HG03558 (cell line): ENCODE measurements at regions not wholly inside any gene's neighbourhood (a gene's known extent, or its start where the extent isn't known, plus 50 kb on each side); places are given as distances from the start of the nearest gene placed in this dataset.

ENCODE experiments used
- ATAC-seq: cut with Tn5 transposase; IDR thresholded peaks from one replicate; pipeline ENCODE4 v1.9.1; 2021; ENCODE audit warnings: moderate number of reproducible peaks; ENCODE audit not compliant: unreplicated experiment; ENCODE audit errors: extremely low read depth

GRCh38 chr6:40313582-40313981 is 273.6 kb downstream of the LRFN2 start:
- ATAC-seq, result no peak

GRCh38 chr6:40312213-40313015 is 274.8 kb downstream of the LRFN2 start:
- ATAC-seq, result no peak

GRCh38 chr6:40308533-40309306 is 278.4 kb downstream of the LRFN2 start:
- ATAC-seq, result no peak

DNA sequence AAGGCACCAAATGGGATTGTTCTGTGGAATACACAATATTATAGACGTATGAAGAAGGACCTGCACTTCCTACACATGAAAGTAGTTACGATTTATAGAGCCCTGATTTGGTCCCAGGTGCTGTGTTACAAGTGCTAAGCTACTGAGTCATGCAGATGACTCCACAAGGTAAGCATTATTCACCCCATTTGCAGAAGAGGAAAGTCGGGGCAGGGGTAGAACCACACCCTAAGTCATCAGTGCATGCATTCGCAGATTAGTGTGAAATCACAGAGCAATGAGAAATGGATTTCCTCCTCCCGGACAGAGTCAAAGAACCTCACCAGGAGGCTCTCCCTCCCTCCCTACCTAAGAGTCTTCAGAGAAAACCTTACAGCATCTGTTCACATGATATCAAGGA is 279.5 kb downstream of the LRFN2 start:
- no peak for ATAC-seq

DNA sequence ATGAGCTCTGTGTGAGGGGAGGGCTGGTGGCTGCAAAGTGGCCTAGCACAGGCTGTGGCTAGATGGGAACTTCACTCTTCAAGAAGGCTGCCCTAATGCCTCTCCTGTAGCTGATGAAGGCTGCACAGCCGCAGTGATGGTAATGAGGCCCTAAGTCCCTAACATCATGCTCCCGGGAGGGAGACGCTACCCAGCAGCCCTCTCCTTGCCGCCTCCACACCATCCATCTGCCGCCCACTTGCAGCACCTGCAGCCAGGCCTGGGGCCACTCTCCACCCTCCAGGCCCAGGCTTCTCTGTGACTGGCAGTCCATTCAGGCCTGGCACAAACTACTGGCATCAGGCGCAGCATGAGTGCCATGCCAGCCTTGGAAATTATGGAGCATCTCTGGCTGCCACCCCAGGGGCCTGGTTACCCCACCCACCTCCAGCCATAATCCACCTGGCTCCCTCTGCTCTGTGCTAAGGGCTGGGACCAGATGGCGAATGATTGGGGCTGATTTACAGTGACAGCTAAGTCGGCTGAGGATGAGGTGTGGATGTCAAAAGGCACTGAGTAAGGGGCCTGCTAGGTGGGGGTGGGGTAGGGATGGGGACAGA is 284.2 kb downstream of the LRFN2 start:
- no peak for ATAC-seq

- ATAC-seq, result no peak
These were observed 287.5 kb downstream of the LRFN2 start for GRCh38 chr6:40299681-40300080.

DNA sequence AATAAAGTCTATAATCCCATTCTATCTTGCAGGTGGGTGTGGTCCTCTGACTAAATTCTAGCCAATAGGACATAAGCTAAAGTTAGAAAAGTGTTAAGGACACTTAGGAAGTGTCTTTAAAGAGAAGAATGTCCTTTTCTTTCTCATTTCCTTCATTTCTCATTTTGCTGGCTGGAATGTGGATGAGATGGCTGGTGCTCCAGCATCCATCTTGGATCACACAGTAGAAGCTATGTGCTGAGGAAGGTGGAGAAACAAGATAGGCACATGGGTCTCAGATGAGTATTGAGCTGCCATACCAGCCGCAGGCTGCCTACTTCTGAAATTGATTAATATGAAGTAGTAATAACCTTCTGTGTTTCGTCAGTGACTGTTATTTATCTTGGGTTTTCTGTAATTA is 289.0 kb downstream of the LRFN2 start:
- no peak for ATAC-seq

DNA sequence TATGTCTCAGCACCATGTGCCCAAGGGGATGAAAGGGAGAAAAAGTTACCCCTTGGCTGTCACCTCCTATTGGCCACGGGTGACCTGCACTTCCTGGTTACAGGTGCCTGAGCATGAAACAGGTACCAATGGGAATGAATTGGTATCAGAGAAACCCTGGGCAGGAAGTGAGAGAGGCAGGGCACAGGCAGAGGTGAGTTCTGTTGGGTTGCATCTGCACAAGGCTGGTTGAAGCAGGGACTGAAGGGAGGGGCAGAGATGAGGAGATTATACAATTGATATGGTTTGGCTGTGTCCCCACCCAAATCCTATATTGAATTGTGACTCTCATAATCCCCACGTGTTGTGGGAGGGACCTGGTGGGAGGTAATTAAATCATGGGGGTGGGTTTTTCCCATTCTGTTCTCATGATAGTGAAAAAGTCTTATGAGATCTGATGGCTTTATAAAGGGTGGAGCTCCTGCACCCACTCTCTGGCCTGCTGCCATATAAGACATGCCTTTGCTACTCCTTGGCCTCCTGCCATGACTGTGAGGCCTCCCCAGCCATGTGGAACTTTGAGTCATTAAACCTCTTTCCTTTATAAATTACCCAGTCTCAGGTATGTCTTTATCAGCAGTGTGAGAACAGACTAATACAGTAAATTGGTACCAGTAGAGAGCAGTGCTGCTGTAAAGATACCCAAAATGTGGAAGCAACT is 291.8 kb downstream of the LRFN2 start:
- ATAC-seq, result no peak

DNA sequence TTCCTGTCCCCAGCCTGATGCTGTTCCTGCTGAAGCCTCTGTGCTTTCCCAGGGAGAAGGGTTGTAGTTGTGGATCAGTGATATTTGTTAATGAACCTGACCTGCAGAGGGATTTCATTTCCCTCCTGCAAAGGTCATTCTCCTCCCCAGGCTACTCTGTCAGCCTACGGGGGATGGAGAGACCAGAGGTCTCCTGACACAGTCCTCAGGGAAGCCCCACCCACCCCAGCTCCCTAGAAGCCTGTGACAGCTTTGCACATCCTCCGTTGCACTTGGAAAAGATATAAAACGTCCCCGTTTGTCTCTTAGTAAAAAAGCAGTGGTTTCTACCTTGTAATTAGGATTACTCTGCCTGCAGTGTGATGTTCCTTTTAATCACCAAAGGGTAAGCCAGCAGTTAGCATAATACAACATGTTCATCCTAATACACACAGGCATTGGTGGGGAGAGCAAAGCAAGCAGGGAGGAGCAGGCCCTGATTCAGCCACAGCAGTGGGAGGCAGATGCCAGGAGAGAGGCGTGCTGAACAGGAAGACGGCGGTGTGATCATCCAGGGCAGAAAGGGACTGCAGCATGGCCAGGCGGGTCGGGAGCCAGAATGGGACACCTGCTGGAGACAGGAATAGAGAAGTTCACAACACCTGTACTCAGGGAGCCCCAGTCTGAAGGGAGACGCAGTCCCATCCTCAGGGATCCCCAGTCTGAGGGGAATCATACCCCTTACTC is 293.5 kb downstream of the LRFN2 start:
- no peak for ATAC-seq

DNA sequence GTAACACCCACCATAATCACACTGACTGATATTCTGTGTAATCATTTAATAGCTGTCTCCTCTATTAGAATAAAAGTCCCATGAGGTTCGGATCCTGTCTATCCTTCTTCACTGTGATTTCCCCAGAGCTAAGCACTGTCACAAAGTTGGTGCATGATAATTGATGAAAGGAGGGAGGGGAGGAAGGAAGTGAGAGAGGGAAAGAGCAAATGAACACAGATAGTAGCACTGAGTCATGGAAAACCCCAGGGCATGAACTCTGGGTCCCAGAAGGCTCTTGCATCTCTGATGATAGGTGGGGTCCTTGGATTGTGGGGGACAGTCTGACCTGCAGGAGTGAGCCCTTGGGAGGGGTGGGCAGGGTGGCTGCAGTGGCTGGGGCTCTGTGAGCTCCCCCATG is 294.1 kb downstream of the LRFN2 start:
- ATAC-seq, result no peak

DNA sequence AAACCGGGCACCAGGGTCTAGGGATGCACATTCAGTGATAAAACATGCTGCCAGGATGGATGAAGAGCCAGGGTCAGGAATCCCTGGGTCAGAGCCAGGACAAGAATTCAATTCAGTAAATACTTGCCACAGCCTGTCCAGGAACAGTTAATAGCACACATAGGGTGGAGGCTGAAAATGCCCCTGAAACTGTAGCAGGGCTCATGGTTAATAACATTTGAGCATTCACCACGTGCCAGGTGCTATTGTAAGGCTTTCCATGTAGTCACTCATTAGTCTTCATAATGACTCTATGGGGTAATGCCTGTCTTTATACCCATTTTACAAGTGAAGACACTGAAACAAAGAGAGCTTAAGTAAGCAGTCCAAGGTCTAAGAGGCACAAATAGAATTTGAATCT is 296.3 kb downstream of the LRFN2 start:
- no peak for ATAC-seq

GRCh38 chr6:40288919-40289318 is 298.2 kb downstream of the LRFN2 start:
- ATAC-seq, result no peak

DNA sequence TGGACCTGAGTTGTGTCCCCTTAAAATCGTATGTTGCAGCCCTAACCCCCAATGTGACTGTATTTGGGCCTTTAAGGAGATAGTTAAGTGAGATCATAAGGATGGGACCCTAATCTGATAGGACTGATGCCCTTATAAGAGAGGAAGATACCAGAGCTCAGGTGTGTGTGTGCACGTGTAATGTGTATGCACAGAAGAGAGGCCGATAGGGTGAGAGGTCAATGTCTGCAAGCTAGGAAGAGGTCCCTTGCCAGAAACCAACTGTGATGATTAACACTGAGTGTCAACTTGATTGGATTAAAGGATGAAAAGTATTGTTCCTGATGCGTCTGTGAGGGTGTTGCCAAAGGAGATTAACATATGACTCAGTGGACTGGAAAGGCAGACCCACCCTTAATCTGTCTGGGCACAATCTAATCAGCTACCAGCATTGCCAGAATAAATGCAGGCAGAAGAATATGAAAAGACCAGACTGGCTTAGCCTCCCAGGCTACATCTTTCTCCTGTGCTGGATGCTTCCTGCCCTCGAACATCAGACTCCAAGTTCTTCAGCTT is 299.8 kb downstream of the LRFN2 start:
- ATAC-seq, result no peak

- no peak for ATAC-seq
These were observed 300.4 kb downstream of the LRFN2 start for GRCh38 chr6:40286721-40287120.

DNA sequence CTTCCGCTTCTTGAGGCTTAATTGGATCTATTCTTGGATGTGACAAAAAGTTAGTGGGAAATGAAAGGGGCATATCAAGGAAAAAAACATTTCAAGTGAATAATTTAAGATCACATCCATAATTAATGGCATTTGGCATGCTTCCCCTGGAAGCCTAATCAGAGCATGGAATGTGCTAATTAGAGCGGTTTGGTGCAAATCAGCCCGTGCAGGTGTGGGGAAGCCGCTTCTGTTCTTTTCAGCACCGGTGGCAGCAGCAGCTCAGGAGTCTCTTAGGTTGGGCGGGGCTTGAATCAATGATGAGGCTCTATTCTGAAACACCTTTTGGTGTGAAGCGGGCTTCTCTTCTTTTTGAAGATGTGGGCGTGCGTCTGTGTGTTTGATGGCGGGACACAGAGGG is 301.2 kb downstream of the LRFN2 start:
- ATAC-seq, result no peak

- ATAC-seq, result no peak
These were observed 301.6 kb downstream of the LRFN2 start for GRCh38 chr6:40285535-40285934.

- no peak for ATAC-seq
These were observed 304.2 kb downstream of the LRFN2 start for GRCh38 chr6:40282986-40283385.

- no peak for ATAC-seq
These were observed 305.8 kb downstream of the LRFN2 start for GRCh38 chr6:40281402-40281801.

DNA sequence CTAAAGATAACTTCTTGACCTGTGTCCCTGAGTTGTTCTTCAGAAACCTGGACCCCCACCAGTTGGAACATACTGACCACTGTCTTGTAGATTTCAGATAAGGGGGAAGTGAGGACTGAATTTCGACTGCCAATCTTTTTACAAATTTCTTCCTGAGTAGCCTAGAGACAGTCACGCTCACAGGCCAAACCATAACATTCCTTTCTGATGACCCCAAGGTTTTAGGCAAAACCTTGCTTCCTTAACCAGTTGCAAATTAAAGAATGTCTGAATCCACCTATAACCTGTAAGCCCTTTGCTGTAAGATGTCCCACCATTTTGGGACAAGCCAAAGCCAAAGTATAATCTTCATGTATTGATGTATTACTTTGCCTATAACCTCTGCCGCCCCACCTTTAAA is 306.9 kb downstream of the LRFN2 start:
- ATAC-seq, result no peak

- no peak for ATAC-seq
These were observed 311.0 kb downstream of the LRFN2 start for GRCh38 chr6:40276141-40276540.
